K562 (cell line): ENCODE measurements at regions not wholly inside any gene's neighbourhood (a gene's known extent, or its start where the extent isn't known, plus 50 kb on each side); places are given as distances from the start of the nearest gene placed in this dataset.

ENCODE experiments used
- ATF2 ChIP-seq: sonication (generic); formaldehyde crosslinking; IDR thresholded peaks from 2 replicates; pipeline ENCODE4 v1.8.1; 2022; ENCODE audit warnings: missing genetic modification reagents
- C11orf30 ChIP-seq: fragments of 450-650 bp; IDR thresholded peaks from 2 replicates; pipeline ENCODE4 v1.6.1; 2016; ENCODE audit warnings: low read depth, mild to moderate bottlenecking
- CBX5 ChIP-seq: IDR thresholded peaks from 2 replicates; pipeline ENCODE4 v1.6.1; 2014; ENCODE audit warnings: low read depth, borderline replicate concordance
- CHD1 ChIP-seq: fragments of 200-600 bp; sonication (generic); IDR thresholded peaks from one replicate; pipeline ENCODE4 v1.6.1; 2012; ENCODE audit warnings: mild to moderate bottlenecking, moderate library complexity, low read length, inconsistent platforms
- CTCF ChIP-seq, 3 experiments: IDR thresholded peaks in 2 of 3; conservative IDR thresholded peaks in 1 of 3; 2 replicates each; pipeline ENCODE4 v1.5.1; 2011 to 2012; ENCODE audit warnings: low read length in 3 of 3, mild to moderate bottlenecking in 3 of 3, control low read depth in 2 of 3, improper control_type of control experiment in 1 of 3, inconsistent platforms in 1 of 3, low read depth in 1 of 3, mixed read lengths in 1 of 3, moderate library complexity in 1 of 3; ENCODE audit not compliant: insufficient read depth in 2 of 3
- FOXM1 ChIP-seq, 2 experiments: fragments of 450-650 bp in 1 of 2; sonication (generic) in 1 of 2; formaldehyde crosslinking in 1 of 2; IDR thresholded peaks; 2 replicates each; pipeline versions ENCODE4 v1.6.1 to v1.9.0; 2017 to 2022; ENCODE audit warnings: low read depth in 2 of 2, mild to moderate bottlenecking in 2 of 2, missing genetic modification reagents in 1 of 2, moderate library complexity in 1 of 2
- HDAC1 ChIP-seq, 2 experiments: fragments of 450-650 bp; IDR thresholded peaks; 2 replicates each; pipeline ENCODE4 v1.6.1; 2016 to 2017; ENCODE audit warnings: inconsistent platforms in 1 of 2, mild to moderate bottlenecking in 1 of 2, moderate library complexity in 1 of 2
- LEF1 ChIP-seq: fragments of 450-650 bp; IDR thresholded peaks from 2 replicates; pipeline ENCODE4 v1.6.1; 2016; ENCODE audit warnings: mild to moderate bottlenecking
- POLR2A ChIP-seq: fragments of 450-650 bp; conservative IDR thresholded peaks from 2 replicates; pipeline ENCODE4 v1.6.1; 2016
- SOX6 ChIP-seq: fragments of 450-650 bp; IDR thresholded peaks from 2 replicates; pipeline ENCODE4 v1.6.1; 2014; ENCODE audit warnings: mild to moderate bottlenecking
- TCF3 ChIP-seq: sonication (generic); formaldehyde crosslinking; IDR thresholded peaks from 2 replicates; pipeline ENCODE4 v1.4.0; 2020; ENCODE audit warnings: mild to moderate bottlenecking, missing genetic modification reagents
- ZNF140 ChIP-seq: fragments of 250-450 bp; sonication (Bioruptor Pico); IDR thresholded peaks from 2 replicates; pipeline ENCODE4 v1.8.0; 2021; ENCODE audit warnings: moderate library complexity, mild to moderate bottlenecking, inconsistent platforms
- ZNF431 ChIP-seq: sonication (generic); formaldehyde crosslinking; IDR thresholded peaks from 2 replicates; pipeline ENCODE4 v1.8.0; 2022; ENCODE audit warnings: mild to moderate bottlenecking, missing genetic modification reagents

- TF ChIP-seq LEF1 (no peak), ATF2 (no peak), CTCF (IDR thresholded peaks at IDR 0.05 in 2 of 3, conservative IDR thresholded peaks at IDR 0.05 in 1 of 3; ENCODE audit: insufficient read depth in 2 of 3, low read depth in 1 of 3, low read length in 3 of 3) (no peak), ZNF431 (CRISPR knock-in tag) (no peak), C11orf30 (no peak), POLR2A (no peak), ZNF140 (CRISPR knock-in tag) (no peak), CBX5 (no peak), HDAC1 (IDR thresholded peaks at IDR 0.05) (no peak), CHD1 (no peak), FOXM1 (IDR thresholded peaks at IDR 0.05; ENCODE audit: low read depth) (no peak), FOXM1 (CRISPR knock-in tag; IDR thresholded peaks at IDR 0.05; ENCODE audit: low read depth) (no peak), TCF3 (no peak), SOX6 (no peak)
Measured at GRCh38 chr4:188329521-188329920, 190.3 kb downstream of the TRIML1 start.
